ENCODE measurements at regions not wholly inside any gene's neighbourhood (a gene's known extent, or its start where the extent isn't known, plus 50 kb on each side); places are given as distances from the start of the nearest gene placed in this dataset.
"Not testable (repeated sequence)": the region's sequence is repeated elsewhere in the genome, so short reads cannot be mapped to it uniquely, and the experiment has no call there.

- Histone ChIP-seq H3K9me3 (ENCODE audit: control insufficient read depth in 1 of 2, low read length in 2 of 2) (peaks cover 0 to 5% of the 10 kb centered on the region in 2 donors), H3K4me3 (ENCODE audit: low read depth in 1 of 2, low read length in 2 of 2) (no peak overlapping the region), H3K9ac (ENCODE audit: low read depth in 1 of 2, low read length in 2 of 2) (no peak overlapping the region), H3K36me3 (ENCODE audit: control insufficient read depth in 1 of 2, insufficient read depth in 2 of 2, low read length in 2 of 2) (no peaks in the 10 kb centered on the region), H3K4me1 (ENCODE audit: control insufficient read depth in 1 of 2, insufficient read depth in 2 of 2, low read length in 2 of 2) (peaks cover 0 to 7% of the 10 kb centered on the region in 2 donors), H3K27me3 (ENCODE audit: control insufficient read depth in 1 of 2, insufficient read depth in 2 of 2, low read length in 2 of 2) (no peaks in the 10 kb centered on the region), H3K27ac (ENCODE audit: low read depth, low read length) (no peak overlapping the region)
Observed at GRCh38 chr3:187850258-187850921, 105.1 kb upstream of the BCL6 start.

GRCh38 chr3:187852842-187853730 lies 107.8 kb upstream of the BCL6 start:
- H3K9ac ChIP-seq (ENCODE audit: low read depth in 1 of 2, low read length in 2 of 2): no peak overlapping the region
- H3K27me3 ChIP-seq (ENCODE audit: control insufficient read depth in 1 of 2, insufficient read depth in 2 of 2, low read length in 2 of 2): no peaks in the 10 kb centered on the region
- H3K4me3 ChIP-seq (ENCODE audit: low read depth in 1 of 2, low read length in 2 of 2): no peak overlapping the region
- peaks cover 0 to 7% of the 10 kb centered on the region in 2 donors for H3K4me1 ChIP-seq (ENCODE audit: control insufficient read depth in 1 of 2, insufficient read depth in 2 of 2, low read length in 2 of 2)
- H3K27ac ChIP-seq (ENCODE audit: low read depth, low read length): no peak overlapping the region
- no peaks in the 10 kb centered on the region for H3K36me3 ChIP-seq (ENCODE audit: control insufficient read depth in 1 of 2, insufficient read depth in 2 of 2, low read length in 2 of 2)
- peaks cover 0 to 5% of the 10 kb centered on the region in 2 donors for H3K9me3 ChIP-seq (ENCODE audit: control insufficient read depth in 1 of 2, low read length in 2 of 2)

GRCh38 chr3:187855131-187855530 lies 109.9 kb upstream of the BCL6 start:
- H3K27ac ChIP-seq (ENCODE audit: low read depth, low read length): no peak overlapping the region
- H3K4me3 ChIP-seq (ENCODE audit: low read depth in 1 of 2, low read length in 2 of 2): no peak overlapping the region
- peaks cover 0 to 5% of the 10 kb centered on the region in 2 donors for H3K9me3 ChIP-seq (ENCODE audit: control insufficient read depth in 1 of 2, low read length in 2 of 2)
- H3K36me3 ChIP-seq (ENCODE audit: control insufficient read depth in 1 of 2, insufficient read depth in 2 of 2, low read length in 2 of 2): no peaks in the 10 kb centered on the region
- H3K9ac ChIP-seq (ENCODE audit: low read depth in 1 of 2, low read length in 2 of 2): no peak overlapping the region
- H3K27me3 ChIP-seq (ENCODE audit: control insufficient read depth in 1 of 2, insufficient read depth in 2 of 2, low read length in 2 of 2): no peaks in the 10 kb centered on the region
- H3K4me1 ChIP-seq (ENCODE audit: control insufficient read depth in 1 of 2, insufficient read depth in 2 of 2, low read length in 2 of 2): peaks cover 0 to 7% of the 10 kb centered on the region in 2 donors

GRCh38 chr3:187856555-187856954 lies 111.3 kb upstream of the BCL6 start:
- Histone ChIP-seq H3K4me3 (ENCODE audit: low read depth in 1 of 2, low read length in 2 of 2) (no peak overlapping the region), H3K4me1 (ENCODE audit: control insufficient read depth in 1 of 2, insufficient read depth in 2 of 2, low read length in 2 of 2) (no peaks in the 10 kb centered on the region), H3K36me3 (ENCODE audit: control insufficient read depth in 1 of 2, insufficient read depth in 2 of 2, low read length in 2 of 2) (no peaks in the 10 kb centered on the region), H3K27ac (ENCODE audit: low read depth, low read length) (no peak overlapping the region), H3K27me3 (ENCODE audit: control insufficient read depth in 1 of 2, insufficient read depth in 2 of 2, low read length in 2 of 2) (no peaks in the 10 kb centered on the region), H3K9ac (ENCODE audit: low read depth in 1 of 2, low read length in 2 of 2) (no peak overlapping the region), H3K9me3 (ENCODE audit: control insufficient read depth in 1 of 2, low read length in 2 of 2) (peaks cover 0 to 5% of the 10 kb centered on the region in 2 donors)

GRCh38 chr3:187858041-187858440 lies 112.8 kb upstream of the BCL6 start:
- Histone ChIP-seq H3K9me3 (ENCODE audit: control insufficient read depth in 1 of 2, low read length in 2 of 2) (no peaks in the 10 kb centered on the region), H3K27me3 (ENCODE audit: control insufficient read depth in 1 of 2, insufficient read depth in 2 of 2, low read length in 2 of 2) (no peaks in the 10 kb centered on the region), H3K4me3 (ENCODE audit: low read depth in 1 of 2, low read length in 2 of 2) (no peak overlapping the region), H3K4me1 (ENCODE audit: control insufficient read depth in 1 of 2, insufficient read depth in 2 of 2, low read length in 2 of 2) (no peaks in the 10 kb centered on the region), H3K27ac (ENCODE audit: low read depth, low read length) (no peak overlapping the region), H3K36me3 (ENCODE audit: control insufficient read depth in 1 of 2, insufficient read depth in 2 of 2, low read length in 2 of 2) (no peaks in the 10 kb centered on the region), H3K9ac (ENCODE audit: low read depth in 1 of 2, low read length in 2 of 2) (no peak overlapping the region)

DNA sequence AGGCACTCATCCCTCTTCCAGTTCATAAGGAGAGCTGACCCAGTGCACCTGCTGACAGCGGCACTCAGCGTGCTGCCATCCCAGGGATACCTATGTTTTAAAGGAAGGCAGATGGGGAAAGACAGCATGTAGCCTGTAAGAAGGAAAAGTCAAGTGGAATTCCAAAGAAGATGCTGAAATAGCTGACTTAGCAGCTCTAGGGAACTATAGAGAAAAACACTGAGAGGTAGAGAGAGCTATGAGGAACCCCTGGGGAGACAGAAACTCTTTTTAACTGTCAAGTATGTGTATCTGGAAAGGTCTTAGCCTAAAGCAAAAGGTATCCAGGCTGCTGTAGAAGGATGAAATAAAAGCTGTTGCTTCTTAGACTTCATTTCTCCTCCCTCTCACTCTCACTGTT lies 113.4 kb upstream of the BCL6 start:
- Histone ChIP-seq H3K27me3 (ENCODE audit: control insufficient read depth in 1 of 2, insufficient read depth in 2 of 2, low read length in 2 of 2) (no peaks in the 10 kb centered on the region), H3K4me3 (ENCODE audit: low read depth in 1 of 2, low read length in 2 of 2) (no peak overlapping the region), H3K36me3 (ENCODE audit: control insufficient read depth in 1 of 2, insufficient read depth in 2 of 2, low read length in 2 of 2) (no peaks in the 10 kb centered on the region), H3K9ac (ENCODE audit: low read depth in 1 of 2, low read length in 2 of 2) (no peak overlapping the region), H3K9me3 (ENCODE audit: control insufficient read depth in 1 of 2, low read length in 2 of 2) (no peaks in the 10 kb centered on the region), H3K27ac (ENCODE audit: low read depth, low read length) (no peak overlapping the region), H3K4me1 (ENCODE audit: control insufficient read depth in 1 of 2, insufficient read depth in 2 of 2, low read length in 2 of 2) (no peaks in the 10 kb centered on the region)

DNA sequence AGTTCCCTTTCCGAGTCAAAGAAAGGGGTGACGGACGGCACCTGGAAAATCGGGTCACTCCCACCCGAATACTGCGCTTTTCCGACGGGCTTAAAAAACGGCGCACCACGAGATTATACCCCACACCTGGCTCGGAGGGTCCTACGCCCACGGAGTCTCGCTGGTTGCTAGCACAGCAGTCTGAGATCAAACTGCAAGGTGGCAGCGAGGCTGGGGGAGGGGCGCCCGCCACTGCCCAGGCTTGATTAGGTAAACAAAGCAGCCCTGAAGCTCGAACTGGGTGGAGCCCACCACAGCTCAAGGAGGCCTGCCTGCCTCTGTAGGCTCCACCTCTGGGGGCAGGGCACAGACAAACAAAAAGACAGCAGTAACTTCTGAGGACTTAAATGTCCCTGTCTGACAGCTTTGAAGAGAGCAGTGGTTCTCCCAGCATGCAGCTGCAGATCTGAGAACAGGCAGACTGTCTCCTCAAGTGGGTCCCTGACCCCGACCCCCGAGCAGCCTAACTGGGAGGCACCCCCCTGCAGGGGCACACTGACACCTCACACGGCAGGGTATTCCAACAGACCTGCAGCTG lies 117.5 kb upstream of the BCL6 start:
- not testable (repeated sequence) for H3K27ac ChIP-seq (ENCODE audit: low read depth, low read length); H3K4me1 ChIP-seq (ENCODE audit: control insufficient read depth in 1 of 2, insufficient read depth in 2 of 2, low read length in 2 of 2); H3K4me3 ChIP-seq (ENCODE audit: low read depth in 1 of 2, low read length in 2 of 2); H3K9ac ChIP-seq (ENCODE audit: low read depth in 1 of 2, low read length in 2 of 2); H3K9me3 ChIP-seq (ENCODE audit: control insufficient read depth in 1 of 2, low read length in 2 of 2); H3K27me3 ChIP-seq (ENCODE audit: control insufficient read depth in 1 of 2, insufficient read depth in 2 of 2, low read length in 2 of 2); H3K36me3 ChIP-seq (ENCODE audit: control insufficient read depth in 1 of 2, insufficient read depth in 2 of 2, low read length in 2 of 2)

DNA sequence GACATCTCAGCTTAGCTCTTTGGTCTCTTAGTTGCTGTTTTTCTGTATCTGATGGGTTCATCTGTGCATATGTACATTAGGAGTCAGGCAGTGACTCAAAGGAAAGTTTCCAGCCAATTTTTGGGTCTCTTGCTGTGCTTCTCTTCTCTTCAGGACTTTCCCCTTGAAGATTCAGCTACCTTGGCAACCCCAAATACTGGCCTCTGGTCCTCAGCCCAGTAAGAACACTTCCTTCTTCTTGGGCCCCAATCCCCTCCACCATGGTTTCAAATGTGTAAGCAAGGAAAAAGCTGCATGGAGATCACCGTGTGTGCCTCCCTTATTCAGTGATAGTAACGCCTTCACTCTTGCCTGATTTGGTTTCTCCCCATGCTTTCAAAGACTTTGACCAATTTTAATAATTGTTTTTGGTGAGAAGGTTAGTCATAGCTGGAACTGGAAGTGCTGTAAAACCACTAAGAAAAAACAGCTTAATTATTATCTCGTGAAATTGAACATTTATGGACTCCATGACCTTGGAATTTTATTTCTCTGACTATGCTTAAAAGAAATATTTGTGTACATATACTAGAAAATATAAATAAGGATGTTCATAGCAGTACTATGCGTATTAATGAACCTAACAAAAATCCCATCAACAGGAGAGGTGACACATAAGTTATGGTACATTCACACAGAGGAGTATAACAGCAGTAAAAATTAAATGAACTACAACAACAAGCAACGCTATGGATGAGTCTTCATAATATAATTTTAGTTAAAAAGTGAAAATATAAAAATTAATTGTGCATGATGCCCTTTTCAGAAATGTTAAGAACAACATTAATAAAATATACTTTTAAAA lies 125.3 kb upstream of the BCL6 start:
- Histone ChIP-seq H3K4me1 (ENCODE audit: control insufficient read depth in 1 of 2, insufficient read depth in 2 of 2, low read length in 2 of 2) (no peaks in the 10 kb centered on the region), H3K9me3 (ENCODE audit: control insufficient read depth in 1 of 2, low read length in 2 of 2) (no peaks in the 10 kb centered on the region), H3K27ac (ENCODE audit: low read depth, low read length) (no peak overlapping the region), H3K27me3 (ENCODE audit: control insufficient read depth in 1 of 2, insufficient read depth in 2 of 2, low read length in 2 of 2) (no peaks in the 10 kb centered on the region), H3K36me3 (ENCODE audit: control insufficient read depth in 1 of 2, insufficient read depth in 2 of 2, low read length in 2 of 2) (no peaks in the 10 kb centered on the region), H3K9ac (ENCODE audit: low read depth in 1 of 2, low read length in 2 of 2) (no peak overlapping the region), H3K4me3 (ENCODE audit: low read depth in 1 of 2, low read length in 2 of 2) (no peak overlapping the region)

- Histone ChIP-seq H3K27me3 (ENCODE audit: control insufficient read depth in 1 of 2, insufficient read depth in 2 of 2, low read length in 2 of 2) (no peaks in the 10 kb centered on the region), H3K9me3 (ENCODE audit: control insufficient read depth in 1 of 2, low read length in 2 of 2) (no peaks in the 10 kb centered on the region), H3K27ac (ENCODE audit: low read depth, low read length) (no peak overlapping the region), H3K4me3 (ENCODE audit: low read depth in 1 of 2, low read length in 2 of 2) (no peak overlapping the region), H3K9ac (ENCODE audit: low read depth in 1 of 2, low read length in 2 of 2) (no peak overlapping the region), H3K4me1 (ENCODE audit: control insufficient read depth in 1 of 2, insufficient read depth in 2 of 2, low read length in 2 of 2) (no peaks in the 10 kb centered on the region), H3K36me3 (ENCODE audit: control insufficient read depth in 1 of 2, insufficient read depth in 2 of 2, low read length in 2 of 2) (no peaks in the 10 kb centered on the region)
Observed at GRCh38 chr3:187871204-187871591, 125.9 kb upstream of the BCL6 start.
